OCI-M1 (cell line): ENCODE measurements at regions not wholly inside any gene's neighbourhood (a gene's known extent, or its start where the extent isn't known, plus 50 kb on each side); places are given as distances from the start of the nearest gene placed in this dataset.

Source experiments
- DNase-seq: peaks from one replicate; lab custom pipeline; 2025; lab: John Stamatoyannopoulos, UW

- no peak for DNase-seq
Observed at GRCh38 chr1:4312024-4312423, 342.4 kb upstream of the AJAP1 start.

GRCh38 chr1:4315202-4315601, 339.2 kb upstream of the AJAP1 start:
- peak; percentile 2 for DNase-seq

DNA sequence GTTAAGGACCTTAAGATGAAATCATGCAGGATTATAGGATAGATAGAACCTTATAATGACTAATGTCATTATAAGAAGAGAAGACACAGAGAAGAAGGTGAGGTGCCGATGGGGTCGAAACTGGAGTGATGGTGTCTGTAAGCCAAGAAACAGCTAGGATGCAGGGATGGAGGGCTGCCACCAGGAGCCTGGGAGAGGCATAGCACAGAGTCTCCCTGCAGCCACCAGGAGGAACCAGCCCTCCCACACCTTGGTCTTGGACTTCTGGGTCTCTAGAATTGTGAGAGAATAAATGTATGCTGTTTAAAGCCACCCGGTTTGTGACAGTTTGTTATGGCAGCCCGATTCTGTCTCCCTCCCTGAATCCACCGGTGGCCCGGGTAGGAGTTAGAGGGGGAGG, 337.2 kb upstream of the AJAP1 start:
- DNase-seq = no peak

DNA sequence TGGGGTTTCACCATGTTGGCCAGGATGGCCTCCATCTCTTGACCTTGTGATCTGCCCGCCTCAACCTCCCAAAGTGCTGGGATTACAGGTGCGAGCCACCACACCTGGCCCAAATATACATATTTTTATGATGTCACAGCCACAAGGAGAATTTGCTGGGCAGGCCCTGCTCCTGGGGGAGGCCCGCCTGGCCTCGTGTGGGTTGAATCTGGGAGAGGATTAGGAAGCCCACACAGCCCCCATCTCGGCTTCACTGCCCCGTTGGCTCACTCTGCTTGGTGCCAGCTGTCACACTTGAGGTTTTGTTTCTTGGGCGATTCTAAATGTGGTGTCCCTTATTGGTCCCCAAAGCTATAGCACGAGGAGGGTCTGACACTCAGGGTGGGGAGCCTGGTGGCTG, 335.7 kb upstream of the AJAP1 start:
- no peak for DNase-seq

DNA sequence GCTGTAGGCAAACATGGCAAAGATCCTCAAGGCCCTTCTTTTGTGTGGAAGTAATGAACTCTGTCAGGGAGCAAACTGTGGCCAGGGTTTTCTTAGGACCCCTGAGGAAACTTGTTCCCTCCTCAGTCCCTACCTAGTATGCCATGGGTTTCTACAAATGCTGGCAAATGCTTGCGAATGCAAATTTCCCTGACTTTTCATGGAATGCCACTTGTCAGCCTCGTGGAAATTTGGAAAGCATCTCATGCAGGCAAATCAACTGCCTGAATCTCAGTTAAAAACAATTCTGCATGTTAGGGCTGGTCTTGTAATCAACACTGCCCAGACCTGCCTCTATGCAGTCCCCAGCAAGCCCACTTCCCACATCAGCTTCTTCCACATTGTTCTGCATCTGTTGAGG, 334.9 kb upstream of the AJAP1 start:
- DNase-seq = no peak

DNA sequence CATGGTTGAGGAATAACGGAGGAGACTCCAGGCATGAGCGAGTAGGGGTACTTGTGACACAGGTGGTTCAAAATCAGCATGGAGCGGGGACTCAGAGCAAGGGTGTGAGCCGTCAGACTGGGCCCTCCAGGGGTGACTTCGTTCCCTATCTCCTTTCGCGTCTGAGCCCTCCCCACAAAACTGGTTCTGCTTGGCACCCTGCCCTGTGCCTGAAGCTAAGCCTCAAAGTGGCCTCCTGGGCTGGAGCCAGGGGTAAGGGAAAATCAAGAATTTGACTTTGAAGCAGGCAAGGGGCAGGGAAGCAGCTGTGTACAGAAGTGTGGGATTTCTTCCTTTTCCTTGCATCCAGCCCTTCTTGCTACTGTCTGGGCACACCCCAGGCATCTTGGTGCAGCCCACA, 331.5 kb upstream of the AJAP1 start:
- no peak for DNase-seq

- no peak for DNase-seq
Observed at GRCh38 chr1:4323309-4323708, 331.1 kb upstream of the AJAP1 start.

- no peak for DNase-seq
Observed at GRCh38 chr1:4324525-4324924, 329.9 kb upstream of the AJAP1 start.

GRCh38 chr1:4327142-4327541, 327.3 kb upstream of the AJAP1 start:
- no peak for DNase-seq

GRCh38 chr1:4328402-4329071, 325.9 kb upstream of the AJAP1 start:
- peak; percentile 35 for DNase-seq

DNA sequence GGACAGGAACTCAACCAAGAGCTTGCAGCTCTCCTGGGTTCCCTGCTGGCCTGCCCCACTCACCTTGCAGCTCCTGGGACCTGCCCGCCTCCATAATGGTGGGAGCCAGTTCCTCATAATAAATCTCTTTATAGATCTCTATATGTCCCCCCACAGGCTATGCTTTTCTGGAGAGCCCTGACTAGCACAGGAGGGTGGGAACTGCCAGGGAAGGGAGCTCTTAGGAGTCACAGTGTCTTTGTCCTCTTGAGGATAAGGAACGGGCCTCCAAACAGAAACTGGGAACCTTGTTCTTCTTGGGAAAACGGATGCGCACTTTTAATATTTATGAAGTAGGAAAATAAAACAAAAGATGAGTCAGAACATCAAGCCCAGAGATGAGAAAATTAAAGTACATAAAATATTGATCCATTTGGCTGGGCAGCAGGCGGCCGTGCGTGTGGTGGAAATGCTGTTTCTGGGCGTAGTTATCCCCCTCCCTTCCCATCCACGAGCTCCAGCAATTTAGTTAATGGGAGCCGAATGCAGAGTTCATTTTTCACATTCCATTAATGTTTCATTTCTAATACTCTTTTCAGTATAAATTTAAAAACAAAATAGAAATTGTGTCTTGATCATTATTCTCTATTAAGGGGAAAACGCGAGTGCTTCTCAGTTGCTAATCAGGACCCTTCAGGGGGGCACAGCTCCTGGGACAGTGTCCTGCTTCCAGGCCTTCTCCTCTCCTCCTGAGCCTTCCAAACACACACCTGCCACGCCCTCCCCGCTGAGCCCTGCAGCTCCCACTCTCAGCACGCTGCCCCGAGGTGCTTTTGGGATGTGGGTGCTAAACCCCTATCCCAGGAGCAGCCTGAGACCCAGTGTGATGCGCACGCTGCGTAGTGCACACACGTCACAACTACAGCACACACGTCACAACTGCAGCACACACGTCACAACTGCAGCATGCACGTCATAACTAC, 323.3 kb upstream of the AJAP1 start:
- DNase-seq = no peak

GRCh38 chr1:4331767-4332163, 322.6 kb upstream of the AJAP1 start:
- DNase-seq = no peak

DNA sequence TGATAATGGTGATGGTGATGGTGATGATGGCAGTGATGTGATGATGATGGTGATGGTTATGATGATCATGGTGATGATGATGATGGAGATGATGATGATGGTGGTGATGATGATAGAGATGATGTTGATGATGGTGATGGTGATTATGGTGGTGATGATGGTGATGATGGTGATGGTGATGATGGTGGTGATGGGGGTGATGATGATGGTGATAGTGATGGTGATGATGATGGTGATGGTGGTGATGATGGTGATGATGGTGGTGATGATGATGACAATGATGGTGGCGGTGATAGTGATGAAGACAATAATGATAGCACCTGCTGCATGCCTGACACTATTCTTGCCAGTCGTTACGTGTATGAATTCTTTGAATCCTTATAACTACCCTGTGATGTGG, 317.9 kb upstream of the AJAP1 start:
- no peak for DNase-seq

GRCh38 chr1:4341421-4341820, 313.0 kb upstream of the AJAP1 start:
- no peak for DNase-seq

- DNase-seq = peak; percentile 41
Observed at GRCh38 chr1:4344065-4344732, 310.2 kb upstream of the AJAP1 start.

DNA sequence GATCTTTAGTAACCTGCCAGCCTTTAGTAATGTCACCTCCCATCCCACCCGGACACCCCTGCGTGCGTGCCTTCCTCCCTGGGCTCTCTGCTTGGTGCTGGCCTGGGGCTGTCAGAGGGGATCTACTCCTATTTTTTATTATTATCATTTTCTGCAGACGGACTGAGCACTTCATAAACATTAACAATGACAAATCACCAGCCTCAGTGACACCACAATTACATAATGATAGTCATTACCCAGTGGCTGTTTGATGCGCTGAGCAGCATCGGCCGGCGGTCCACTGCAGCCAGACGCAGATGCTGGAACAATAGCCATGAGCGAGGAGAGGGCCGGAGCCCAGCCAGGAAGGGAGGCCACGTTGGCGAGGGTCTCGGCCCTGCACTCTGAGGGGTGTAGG, 309.3 kb upstream of the AJAP1 start:
- no peak for DNase-seq

GRCh38 chr1:4346131-4346530, 308.3 kb upstream of the AJAP1 start:
- DNase-seq = no peak

DNA sequence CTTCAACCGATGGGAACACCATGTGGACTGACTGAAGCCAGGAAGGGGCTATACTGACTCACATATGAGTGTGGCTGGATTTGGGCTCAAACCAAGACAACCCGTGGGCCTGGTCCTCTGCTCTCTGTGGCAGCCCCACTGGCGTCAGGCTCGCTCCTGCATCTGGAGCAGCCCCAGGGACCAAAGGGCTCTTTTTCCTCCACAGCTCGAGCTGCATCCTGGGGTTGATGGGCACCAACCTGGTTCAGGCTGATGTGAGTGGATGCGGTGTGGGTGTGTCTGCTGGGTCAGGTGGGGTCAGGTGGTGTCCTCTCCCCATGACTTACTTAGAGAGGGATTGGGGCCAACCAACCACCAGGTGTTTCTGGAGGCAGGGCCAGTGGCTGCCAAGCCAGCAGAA, 303.0 kb upstream of the AJAP1 start:
- no peak for DNase-seq

DNA sequence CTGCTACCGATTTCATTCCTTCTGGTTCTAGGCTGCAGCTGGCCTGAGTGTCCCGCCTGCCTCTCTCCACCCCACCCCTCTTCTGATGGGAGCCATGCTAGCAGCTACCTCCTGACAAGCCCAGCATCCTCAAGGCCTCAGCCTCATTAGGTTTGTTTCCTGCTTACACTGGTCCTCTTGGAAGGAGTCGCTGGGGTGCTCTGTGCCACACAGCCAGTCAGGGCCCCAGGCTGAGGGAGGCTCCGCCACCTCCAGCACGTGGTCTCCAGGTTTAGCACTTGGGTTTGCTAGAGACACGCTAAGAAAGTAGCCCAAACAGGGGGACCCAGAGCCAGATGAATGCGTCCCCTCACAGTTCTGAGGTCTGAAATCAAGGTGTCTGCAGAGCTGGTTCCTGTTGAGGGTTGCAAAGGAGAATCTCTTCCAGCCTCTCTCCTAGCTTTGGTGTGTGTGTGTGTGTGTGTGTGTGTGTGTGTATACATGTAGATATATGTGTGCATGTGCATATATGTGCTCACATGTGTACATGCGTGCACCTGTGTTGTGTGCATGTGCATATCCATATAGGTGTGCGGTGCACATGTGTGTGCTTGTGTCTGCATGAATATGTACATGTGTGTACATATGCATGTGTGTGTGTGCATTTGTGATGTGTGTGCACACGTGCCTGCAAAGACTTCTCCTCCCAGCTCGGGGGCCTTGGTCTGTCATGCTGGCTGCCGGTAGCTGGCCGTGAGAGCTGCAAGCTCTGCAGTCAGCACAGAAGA, 301.1 kb upstream of the AJAP1 start:
- no peak for DNase-seq

DNA sequence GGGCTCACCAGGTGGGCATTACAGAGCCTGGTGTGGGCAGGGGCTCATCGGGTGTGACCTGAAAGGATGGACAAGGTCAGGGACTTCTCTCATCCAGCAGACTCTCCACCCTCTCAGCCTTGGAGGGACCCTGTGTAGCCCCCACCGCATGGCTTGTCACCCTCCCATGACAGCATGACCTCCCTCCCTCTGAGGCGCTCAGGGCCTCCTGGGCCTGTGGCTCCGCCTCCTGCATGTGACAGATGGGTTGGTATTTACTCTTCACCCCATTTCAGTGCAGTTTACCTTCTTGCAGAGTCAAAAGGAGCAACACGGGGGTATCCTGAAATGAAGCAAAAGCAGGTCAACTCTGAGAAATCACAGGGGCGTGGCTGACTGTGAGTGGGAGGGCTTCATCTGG, 298.6 kb upstream of the AJAP1 start:
- no peak for DNase-seq

GRCh38 chr1:4362314-4363044, 291.9 kb upstream of the AJAP1 start:
- DNase-seq = no peak
